ENCODE measurements at regions not wholly inside any gene's neighbourhood (a gene's known extent, or its start where the extent isn't known, plus 50 kb on each side); places are given as distances from the start of the nearest gene placed in this dataset.
"Not testable (repeated sequence)": the region's sequence is repeated elsewhere in the genome, so short reads cannot be mapped to it uniquely, and the experiment has no call there.

DNA sequence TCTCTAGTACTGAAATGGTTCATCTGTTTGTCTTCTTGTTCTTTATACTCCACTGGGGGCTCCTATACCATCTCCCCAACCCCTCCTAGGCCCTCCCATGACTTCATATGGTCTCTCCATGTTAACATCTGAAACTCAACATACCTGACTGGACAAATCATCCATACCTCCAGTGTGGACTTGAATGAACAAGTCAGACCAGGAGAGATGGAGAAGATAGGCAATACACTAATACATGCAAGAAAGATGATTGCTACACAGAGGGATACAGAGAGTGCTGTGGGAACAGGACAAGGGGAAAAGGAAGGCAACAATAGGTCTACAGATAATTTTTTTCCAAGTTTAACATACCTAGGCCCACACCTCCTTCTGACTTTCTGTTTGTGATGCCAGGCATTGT is 175.1 kb downstream of the FHIP1A start:
- Mint-ChIP-seq H3K27me3 (ENCODE audit: unreplicated experiment) (peaks cover 50% of the 10 kb centered on the region), H3K9me3 (ENCODE audit: unreplicated experiment) (no peaks in the 10 kb centered on the region), H3K4me3 (ENCODE audit: unreplicated experiment) (no peak overlapping the region), H3K4me1 (ENCODE audit: unreplicated experiment) (no peaks in the 10 kb centered on the region), H3K36me3 (ENCODE audit: unreplicated experiment) (no peaks in the 10 kb centered on the region), H3K27ac (ENCODE audit: unreplicated experiment) (no peak overlapping the region)
- DNase-seq (ENCODE audit: extremely low spot score, unreplicated experiment), result no peak
- TF ChIP-seq, protein P1, sequence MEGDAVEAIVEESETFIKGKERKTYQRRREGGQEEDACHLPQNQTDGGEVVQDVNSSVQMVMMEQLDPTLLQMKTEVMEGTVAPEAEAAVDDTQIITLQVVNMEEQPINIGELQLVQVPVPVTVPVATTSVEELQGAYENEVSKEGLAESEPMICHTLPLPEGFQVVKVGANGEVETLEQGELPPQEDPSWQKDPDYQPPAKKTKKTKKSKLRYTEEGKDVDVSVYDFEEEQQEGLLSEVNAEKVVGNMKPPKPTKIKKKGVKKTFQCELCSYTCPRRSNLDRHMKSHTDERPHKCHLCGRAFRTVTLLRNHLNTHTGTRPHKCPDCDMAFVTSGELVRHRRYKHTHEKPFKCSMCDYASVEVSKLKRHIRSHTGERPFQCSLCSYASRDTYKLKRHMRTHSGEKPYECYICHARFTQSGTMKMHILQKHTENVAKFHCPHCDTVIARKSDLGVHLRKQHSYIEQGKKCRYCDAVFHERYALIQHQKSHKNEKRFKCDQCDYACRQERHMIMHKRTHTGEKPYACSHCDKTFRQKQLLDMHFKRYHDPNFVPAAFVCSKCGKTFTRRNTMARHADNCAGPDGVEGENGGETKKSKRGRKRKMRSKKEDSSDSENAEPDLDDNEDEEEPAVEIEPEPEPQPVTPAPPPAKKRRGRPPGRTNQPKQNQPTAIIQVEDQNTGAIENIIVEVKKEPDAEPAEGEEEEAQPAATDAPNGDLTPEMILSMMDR (IDR thresholded peaks at IDR 0.05), result no peak

DNA sequence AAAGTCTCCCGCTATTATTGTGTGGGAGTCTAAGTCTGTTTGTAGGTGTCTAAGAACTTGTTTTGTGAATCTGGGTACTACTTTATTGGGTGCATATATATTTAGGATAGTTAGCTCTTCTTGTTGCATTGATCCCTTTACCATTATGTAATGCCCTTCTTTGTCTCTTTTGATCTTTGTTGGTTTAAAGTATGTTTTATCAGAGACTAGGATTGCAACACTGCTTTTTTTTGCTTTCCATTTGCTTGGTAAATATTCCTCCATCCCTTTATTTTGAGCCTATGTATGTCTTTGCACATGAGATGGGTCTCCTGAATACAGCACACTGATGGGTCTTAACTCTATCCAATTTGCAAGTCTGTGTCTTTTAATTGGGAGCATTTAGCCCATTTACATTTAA is 165.2 kb downstream of the GATB start:
- not testable (repeated sequence) for H3K4me1 Mint-ChIP-seq (ENCODE audit: unreplicated experiment); DNase-seq (ENCODE audit: extremely low spot score, unreplicated experiment); H3K27me3 Mint-ChIP-seq (ENCODE audit: unreplicated experiment); H3K9me3 Mint-ChIP-seq (ENCODE audit: unreplicated experiment); H3K4me3 Mint-ChIP-seq (ENCODE audit: unreplicated experiment); H3K36me3 Mint-ChIP-seq (ENCODE audit: unreplicated experiment); H3K27ac Mint-ChIP-seq (ENCODE audit: unreplicated experiment)

DNA sequence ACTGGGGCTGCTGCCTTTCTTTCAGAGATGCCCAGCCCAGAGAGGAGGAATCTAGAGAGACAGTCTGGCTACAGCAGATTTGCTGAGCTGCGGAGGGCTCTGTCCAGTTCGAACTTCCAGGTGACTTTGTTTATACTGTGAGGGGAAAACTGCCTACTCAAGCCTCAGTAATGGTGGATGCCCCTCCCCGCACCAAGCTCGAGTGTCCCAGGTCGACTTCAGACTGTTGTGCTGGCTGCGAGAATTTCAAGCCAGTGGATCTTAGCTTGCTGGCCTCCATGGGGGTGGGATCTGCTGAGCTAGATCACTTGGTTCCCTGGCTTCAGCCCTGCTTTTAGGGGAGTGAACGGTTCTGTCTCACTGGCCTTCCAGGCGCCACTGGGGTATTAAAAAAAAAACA is 163.1 kb downstream of the GATB start:
- not testable (repeated sequence) for H3K9me3 Mint-ChIP-seq (ENCODE audit: unreplicated experiment); H3K4me1 Mint-ChIP-seq (ENCODE audit: unreplicated experiment); H3K36me3 Mint-ChIP-seq (ENCODE audit: unreplicated experiment)

DNA sequence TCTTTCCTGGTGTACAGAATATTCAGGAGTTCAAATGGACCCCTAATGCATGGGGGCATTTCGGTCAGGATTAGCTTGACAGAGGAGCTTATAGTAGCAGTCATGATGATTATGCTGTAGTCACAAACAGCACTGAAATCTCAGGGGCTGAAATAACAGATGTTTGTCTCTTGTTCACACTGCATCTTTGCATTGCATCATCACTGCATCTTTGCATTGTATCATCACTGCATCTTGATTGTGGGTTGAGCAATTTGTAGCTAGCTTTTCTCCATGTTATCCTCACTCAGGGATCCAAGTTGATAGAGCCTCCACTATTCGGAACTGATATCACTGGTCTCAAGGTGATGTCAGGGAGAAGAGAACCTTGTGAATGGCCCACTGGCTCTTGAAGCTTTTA is 160.9 kb downstream of the GATB start:
- Mint-ChIP-seq H3K9me3 (ENCODE audit: unreplicated experiment) (peaks cover 5% of the 10 kb centered on the region), H3K4me3 (ENCODE audit: unreplicated experiment) (no peak overlapping the region), H3K36me3 (ENCODE audit: unreplicated experiment) (no peaks in the 10 kb centered on the region), H3K4me1 (ENCODE audit: unreplicated experiment) (peaks cover 2% of the 10 kb centered on the region), H3K27me3 (ENCODE audit: unreplicated experiment) (peaks cover under 1% of the 10 kb centered on the region), H3K27ac (ENCODE audit: unreplicated experiment) (no peak overlapping the region)
- TF ChIP-seq, protein P1 (IDR thresholded peaks at IDR 0.05), result no peak
- no peak for DNase-seq (ENCODE audit: extremely low spot score, unreplicated experiment)

More for the DNA sequence above, 163.1 kb downstream of the GATB start:
- not testable (repeated sequence) for H3K27ac Mint-ChIP-seq (ENCODE audit: unreplicated experiment); DNase-seq (ENCODE audit: extremely low spot score, unreplicated experiment); H3K4me3 Mint-ChIP-seq (ENCODE audit: unreplicated experiment); H3K27me3 Mint-ChIP-seq (ENCODE audit: unreplicated experiment)

DNA sequence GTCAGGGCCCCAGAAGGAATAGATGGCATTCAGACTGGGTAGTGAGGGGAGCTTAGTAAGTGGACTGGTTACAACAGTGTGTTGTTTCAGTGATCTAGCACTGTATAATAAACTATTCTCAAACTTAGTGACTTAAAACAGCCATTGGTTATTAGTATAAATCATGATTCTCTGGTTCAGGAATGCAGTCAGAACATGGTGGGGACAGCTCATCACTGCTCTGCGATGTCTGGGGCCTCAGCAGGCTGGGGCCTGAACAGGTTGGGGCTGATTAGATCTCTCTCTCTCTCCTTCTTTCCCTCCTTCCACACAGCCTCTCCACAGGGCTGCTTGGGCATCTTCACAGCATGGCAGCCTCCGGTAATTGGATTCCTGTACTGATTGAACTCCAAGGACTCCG is 160.4 kb downstream of the GATB start:
- Mint-ChIP-seq H3K27ac (ENCODE audit: unreplicated experiment) (no peak overlapping the region), H3K27me3 (ENCODE audit: unreplicated experiment) (peaks cover 2% of the 10 kb centered on the region), H3K36me3 (ENCODE audit: unreplicated experiment) (no peaks in the 10 kb centered on the region), H3K9me3 (ENCODE audit: unreplicated experiment) (peaks cover 5% of the 10 kb centered on the region), H3K4me1 (ENCODE audit: unreplicated experiment) (peaks cover 2% of the 10 kb centered on the region), H3K4me3 (ENCODE audit: unreplicated experiment) (no peak overlapping the region)
- no peak for DNase-seq (ENCODE audit: extremely low spot score, unreplicated experiment)
- TF ChIP-seq, protein P1 (IDR thresholded peaks at IDR 0.05), result no peak

DNA sequence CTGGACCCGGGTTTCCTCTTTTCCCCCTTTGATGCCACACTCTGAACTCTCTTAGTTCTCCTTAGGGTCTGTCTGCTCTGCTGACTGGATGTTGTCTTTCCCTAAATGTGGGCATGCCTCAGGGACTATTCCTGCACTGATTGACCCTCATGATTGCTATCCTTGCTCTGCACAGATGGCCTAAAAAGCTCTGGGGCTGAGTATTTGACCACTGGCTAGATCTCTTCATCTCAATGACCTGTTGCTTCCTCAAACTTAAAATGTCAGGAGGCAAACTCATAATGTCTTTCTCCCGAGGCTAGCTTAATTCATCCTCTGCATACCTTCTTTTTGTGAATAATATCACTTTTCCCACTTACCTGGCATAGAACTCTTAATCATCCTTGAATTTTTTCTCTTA is 157.4 kb downstream of the GATB start:
- Mint-ChIP-seq H3K27ac (ENCODE audit: unreplicated experiment) (no peak overlapping the region), H3K9me3 (ENCODE audit: unreplicated experiment) (peaks cover 5% of the 10 kb centered on the region), H3K4me1 (ENCODE audit: unreplicated experiment) (peaks cover 2% of the 10 kb centered on the region), H3K27me3 (ENCODE audit: unreplicated experiment) (peaks cover 2% of the 10 kb centered on the region), H3K4me3 (ENCODE audit: unreplicated experiment) (no peak overlapping the region), H3K36me3 (ENCODE audit: unreplicated experiment) (no peaks in the 10 kb centered on the region)
- no peak for DNase-seq (ENCODE audit: extremely low spot score, unreplicated experiment)
- TF ChIP-seq, protein P1 (IDR thresholded peaks at IDR 0.05), result no peak
